Ishikawa (cell line): ENCODE measurements at regions not wholly inside any gene's neighbourhood (a gene's known extent, or its start where the extent isn't known, plus 50 kb on each side); places are given as distances from the start of the nearest gene placed in this dataset.
A peak's percentile ranks its signal among the peaks of the same experiment; 100 is the strongest.

Experiments
- CEBPB ChIP-seq: IDR thresholded peaks from 2 replicates; pipeline ENCODE4 v1.6.1; 2012
- CREB1 ChIP-seq: IDR thresholded peaks from 2 replicates; pipeline ENCODE4 v1.6.1; 2012; ENCODE audit warnings: low read depth
- EGR1 ChIP-seq: IDR thresholded peaks from 2 replicates; pipeline ENCODE4 v1.6.1; 2012
- EP300 ChIP-seq: IDR thresholded peaks from 2 replicates; pipeline ENCODE4 v1.6.1; 2012; ENCODE audit warnings: borderline replicate concordance
- FOXM1 ChIP-seq: IDR thresholded peaks from 2 replicates; pipeline ENCODE4 v1.6.1; 2012; ENCODE audit warnings: low read depth, borderline replicate concordance
- NFIC ChIP-seq: IDR thresholded peaks from 2 replicates; pipeline ENCODE4 v1.6.1; 2012
- RAD21 ChIP-seq: IDR thresholded peaks from 2 replicates; pipeline ENCODE4 v1.6.1; 2012; ENCODE audit warnings: low read depth
- TAF1 ChIP-seq: IDR thresholded peaks from 2 replicates; pipeline ENCODE4 v1.6.1; 2012; ENCODE audit warnings: low read depth, mild to moderate bottlenecking
- TCF12 ChIP-seq: IDR thresholded peaks from 2 replicates; pipeline ENCODE4 v1.6.1; 2012; ENCODE audit warnings: low read depth
- TEAD4 ChIP-seq: IDR thresholded peaks from 2 replicates; pipeline ENCODE4 v1.6.1; 2012
- YY1 ChIP-seq: IDR thresholded peaks from 2 replicates; pipeline ENCODE4 v1.6.1; 2012; ENCODE audit warnings: low read depth
- ZBTB7A ChIP-seq: IDR thresholded peaks from 2 replicates; pipeline ENCODE4 v1.6.1; 2012; ENCODE audit warnings: low read depth
- TF ChIP-seq, protein P1 (sequence below): IDR thresholded peaks from 2 replicates; pipeline ENCODE4 v1.6.1; 2012
- TF ChIP-seq, protein P2 (sequence below): IDR thresholded peaks from 2 replicates; pipeline ENCODE4 v1.6.1; 2012; ENCODE audit warnings: low read depth, mild to moderate bottlenecking
- TF ChIP-seq, protein P3 (sequence below): IDR thresholded peaks from 2 replicates; pipeline ENCODE4 v1.6.1; 2012

DNA sequence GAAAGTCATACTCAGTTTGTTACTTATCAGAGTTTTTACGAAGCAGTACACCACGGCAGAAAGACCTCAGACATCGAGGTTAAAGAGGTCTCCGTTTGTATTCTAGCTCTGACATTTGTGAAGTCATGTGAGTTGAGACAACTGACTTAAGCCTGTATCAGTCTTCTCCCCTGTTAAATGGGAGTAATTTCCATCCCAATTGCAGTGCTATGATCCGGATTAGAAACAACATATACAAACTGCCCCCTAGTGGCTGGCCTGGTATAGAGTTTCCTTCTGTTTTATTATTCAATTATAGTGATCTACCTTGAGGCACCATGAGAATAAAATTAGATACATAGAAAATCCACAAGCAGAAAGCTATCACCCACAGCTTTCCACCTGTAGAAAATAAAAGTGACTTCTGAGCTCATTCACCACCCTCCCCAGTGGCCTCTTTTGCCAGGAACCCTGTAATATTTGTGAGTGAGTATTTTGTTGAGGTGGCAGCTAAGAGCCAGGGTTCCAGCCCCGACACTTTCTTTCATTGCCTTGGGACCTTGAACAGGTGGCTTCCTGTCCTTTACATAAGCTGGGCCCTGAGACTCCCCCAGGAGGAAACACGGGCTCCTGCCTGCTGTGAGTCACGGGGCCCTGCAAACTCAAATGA, 607.2 kb upstream of the MGMT start:
- no peak for TF ChIP-seq YY1
- peak; percentile 55 for TF ChIP-seq RAD21

DNA sequence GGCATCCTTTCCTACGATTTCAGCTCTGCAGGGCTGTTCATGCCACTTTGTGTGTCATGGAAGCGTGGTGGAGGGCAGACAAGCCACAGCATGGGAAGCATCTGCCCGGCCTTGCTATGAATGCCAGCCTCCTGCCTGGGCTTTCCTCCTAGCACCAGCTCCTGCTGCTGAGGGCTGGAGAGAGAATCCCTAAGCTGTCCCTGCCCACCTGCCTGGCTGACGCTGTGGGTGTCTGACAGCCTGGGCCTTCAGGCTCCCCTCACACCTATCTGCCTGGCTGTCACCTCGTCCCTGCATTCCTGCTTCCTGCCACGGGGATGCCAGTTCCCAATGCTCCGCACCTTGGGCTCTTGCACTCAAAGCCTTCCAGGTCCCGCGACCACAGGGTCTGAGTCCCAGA, 606.5 kb upstream of the MGMT start:
- no peak for TF ChIP-seq YY1
- no peak for TF ChIP-seq TEAD4
- TF ChIP-seq CEBPB: no peak
- no peak for TF ChIP-seq EGR1
- TF ChIP-seq, protein P1, sequence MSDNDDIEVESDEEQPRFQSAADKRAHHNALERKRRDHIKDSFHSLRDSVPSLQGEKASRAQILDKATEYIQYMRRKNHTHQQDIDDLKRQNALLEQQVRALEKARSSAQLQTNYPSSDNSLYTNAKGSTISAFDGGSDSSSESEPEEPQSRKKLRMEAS: no peak
- TF ChIP-seq RAD21: no peak
- TF ChIP-seq ZBTB7A: no peak
- TF ChIP-seq, protein P2, sequence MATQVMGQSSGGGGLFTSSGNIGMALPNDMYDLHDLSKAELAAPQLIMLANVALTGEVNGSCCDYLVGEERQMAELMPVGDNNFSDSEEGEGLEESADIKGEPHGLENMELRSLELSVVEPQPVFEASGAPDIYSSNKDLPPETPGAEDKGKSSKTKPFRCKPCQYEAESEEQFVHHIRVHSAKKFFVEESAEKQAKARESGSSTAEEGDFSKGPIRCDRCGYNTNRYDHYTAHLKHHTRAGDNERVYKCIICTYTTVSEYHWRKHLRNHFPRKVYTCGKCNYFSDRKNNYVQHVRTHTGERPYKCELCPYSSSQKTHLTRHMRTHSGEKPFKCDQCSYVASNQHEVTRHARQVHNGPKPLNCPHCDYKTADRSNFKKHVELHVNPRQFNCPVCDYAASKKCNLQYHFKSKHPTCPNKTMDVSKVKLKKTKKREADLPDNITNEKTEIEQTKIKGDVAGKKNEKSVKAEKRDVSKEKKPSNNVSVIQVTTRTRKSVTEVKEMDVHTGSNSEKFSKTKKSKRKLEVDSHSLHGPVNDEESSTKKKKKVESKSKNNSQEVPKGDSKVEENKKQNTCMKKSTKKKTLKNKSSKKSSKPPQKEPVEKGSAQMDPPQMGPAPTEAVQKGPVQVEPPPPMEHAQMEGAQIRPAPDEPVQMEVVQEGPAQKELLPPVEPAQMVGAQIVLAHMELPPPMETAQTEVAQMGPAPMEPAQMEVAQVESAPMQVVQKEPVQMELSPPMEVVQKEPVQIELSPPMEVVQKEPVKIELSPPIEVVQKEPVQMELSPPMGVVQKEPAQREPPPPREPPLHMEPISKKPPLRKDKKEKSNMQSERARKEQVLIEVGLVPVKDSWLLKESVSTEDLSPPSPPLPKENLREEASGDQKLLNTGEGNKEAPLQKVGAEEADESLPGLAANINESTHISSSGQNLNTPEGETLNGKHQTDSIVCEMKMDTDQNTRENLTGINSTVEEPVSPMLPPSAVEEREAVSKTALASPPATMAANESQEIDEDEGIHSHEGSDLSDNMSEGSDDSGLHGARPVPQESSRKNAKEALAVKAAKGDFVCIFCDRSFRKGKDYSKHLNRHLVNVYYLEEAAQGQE: no peak
- TF ChIP-seq CREB1: no peak
- TF ChIP-seq FOXM1: no peak
- no peak for TF ChIP-seq TCF12

DNA sequence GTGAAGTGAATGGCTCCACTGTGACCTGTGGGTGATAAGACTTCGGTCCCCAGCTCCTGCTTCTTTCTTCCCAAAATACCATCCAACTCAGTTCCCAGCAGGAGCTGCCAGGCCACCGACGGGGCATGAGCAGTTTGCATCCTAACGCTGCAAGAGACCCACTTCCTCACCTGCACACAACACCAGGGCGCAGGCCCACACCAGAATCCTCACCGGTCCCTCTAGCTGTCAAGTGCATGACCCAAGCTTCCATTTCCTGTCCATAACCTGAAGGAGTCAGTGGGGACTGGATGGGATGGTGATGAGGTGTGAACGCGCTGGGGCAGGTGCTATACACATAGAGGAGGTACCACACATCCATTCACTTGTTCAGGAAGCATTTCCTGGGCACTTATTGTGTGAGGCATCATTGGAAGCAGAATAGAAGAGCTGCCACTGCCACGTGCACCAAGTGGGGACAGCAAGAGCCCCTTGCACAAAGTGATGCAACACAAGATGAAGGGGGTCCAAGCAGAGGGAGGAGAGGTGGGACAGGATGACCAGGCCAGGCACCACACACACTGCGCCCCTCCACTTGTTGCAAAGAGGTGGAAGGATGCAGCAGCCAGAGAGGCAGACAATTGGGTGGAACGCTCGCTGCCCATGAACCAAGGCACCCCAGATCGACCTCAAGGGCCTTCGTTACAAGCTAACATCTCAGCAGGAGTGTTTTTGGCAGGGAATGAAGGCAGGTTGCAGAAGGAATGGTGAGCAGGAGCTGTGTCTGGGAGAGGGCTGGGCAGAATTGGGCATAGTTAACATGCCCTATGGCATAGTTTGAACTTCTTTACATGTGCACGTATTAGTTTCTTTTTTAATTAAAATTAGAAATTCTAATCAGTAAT, 605.8 kb upstream of the MGMT start:
- TF ChIP-seq, protein P1: no peak
- TF ChIP-seq TCF12 (no peak), EP300 (no peak), NFIC (no peak), YY1 (no peak), CEBPB (no peak), FOXM1 (no peak), CREB1 (no peak), RAD21 (no peak), TAF1 (no peak), ZBTB7A (no peak), TEAD4 (no peak), EGR1 (no peak)
- TF ChIP-seq, protein P3, sequence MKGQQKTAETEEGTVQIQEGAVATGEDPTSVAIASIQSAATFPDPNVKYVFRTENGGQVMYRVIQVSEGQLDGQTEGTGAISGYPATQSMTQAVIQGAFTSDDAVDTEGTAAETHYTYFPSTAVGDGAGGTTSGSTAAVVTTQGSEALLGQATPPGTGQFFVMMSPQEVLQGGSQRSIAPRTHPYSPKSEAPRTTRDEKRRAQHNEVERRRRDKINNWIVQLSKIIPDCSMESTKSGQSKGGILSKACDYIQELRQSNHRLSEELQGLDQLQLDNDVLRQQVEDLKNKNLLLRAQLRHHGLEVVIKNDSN: no peak
- TF ChIP-seq, protein P2: no peak

DNA sequence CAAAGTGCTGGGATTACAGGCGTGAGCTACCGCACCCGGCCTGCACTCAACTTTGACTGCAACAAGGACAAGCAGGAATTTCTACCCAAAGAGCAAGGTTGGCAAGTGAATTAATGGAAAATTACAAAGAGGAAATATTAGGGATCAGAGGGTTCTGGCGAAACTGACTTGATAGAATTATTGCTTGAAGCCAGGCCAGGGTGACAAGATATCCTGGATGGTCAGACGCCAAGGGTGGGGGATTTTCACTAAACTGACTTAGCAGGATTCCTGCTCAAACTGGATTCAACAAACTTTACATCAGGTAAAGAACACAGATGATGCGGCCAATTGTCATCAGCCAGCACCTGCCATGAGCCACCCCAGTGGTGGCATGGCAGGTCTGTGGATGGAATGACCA, 603.6 kb upstream of the MGMT start:
- TF ChIP-seq, protein P3: no peak
- no peak for TF ChIP-seq EP300
- no peak for TF ChIP-seq NFIC
- no peak for TF ChIP-seq TCF12
- TF ChIP-seq TAF1: no peak
- no peak for TF ChIP-seq YY1
- TF ChIP-seq CREB1: no peak
- TF ChIP-seq CEBPB: no peak
- no peak for TF ChIP-seq RAD21

DNA sequence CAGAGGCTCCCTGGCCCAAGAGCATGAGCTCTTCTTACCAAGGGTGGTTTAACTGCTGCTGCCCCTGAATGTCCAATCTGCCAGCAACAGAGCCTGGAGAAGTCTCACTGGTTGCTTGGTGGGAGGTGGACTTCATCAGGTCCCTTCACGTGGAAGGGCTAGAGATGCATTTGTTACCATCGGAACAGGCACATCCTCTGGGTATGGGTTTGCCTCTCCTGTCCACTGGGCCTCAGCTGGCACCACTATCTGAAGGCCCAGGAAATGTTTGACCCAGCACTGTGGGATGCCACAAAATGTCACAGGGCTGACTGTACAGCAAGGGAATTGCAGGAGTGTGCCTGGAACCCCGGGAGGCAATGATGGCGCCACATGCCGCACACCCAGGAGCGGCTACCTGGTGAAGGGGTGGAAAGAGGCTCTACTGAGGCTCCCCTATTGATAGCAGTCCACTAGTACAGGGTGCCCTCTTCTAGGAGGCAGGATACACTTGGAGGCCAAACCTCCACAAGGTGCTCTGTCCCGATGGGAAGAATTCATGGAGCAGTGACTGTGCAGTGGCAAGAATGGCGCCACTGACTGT, 603.1 kb upstream of the MGMT start:
- TF ChIP-seq ZBTB7A (no peak), TAF1 (no peak), YY1 (no peak), TCF12 (no peak), CEBPB (no peak), FOXM1 (no peak), TEAD4 (no peak), EGR1 (no peak), RAD21 (no peak), EP300 (no peak), NFIC (no peak), CREB1 (no peak)
- TF ChIP-seq, protein P1: no peak
- TF ChIP-seq, protein P2: no peak
- TF ChIP-seq, protein P3: no peak
